Ectodermal cell (in vitro differentiated cells): ENCODE measurements at regions not wholly inside any gene's neighbourhood (a gene's known extent, or its start where the extent isn't known, plus 50 kb on each side); places are given as distances from the start of the nearest gene placed in this dataset.

Experiments
- H3K27ac ChIP-seq: 2 replicates; pipeline ENCODE4 v1.7.0; 2013; ENCODE audit warnings: mild to moderate bottlenecking, low read depth, low read length; ENCODE audit not compliant: insufficient read depth, poor library complexity, severe bottlenecking
- H3K27me3 ChIP-seq: 2 replicates; pipeline ENCODE4 v1.7.0; 2013; ENCODE audit warnings: mild to moderate bottlenecking, low read length; ENCODE audit not compliant: insufficient read depth, control insufficient read depth, poor library complexity, severe bottlenecking
- H3K36me3 ChIP-seq: one replicate; pipeline ENCODE4 v1.7.0; 2013; ENCODE audit warnings: low read length; ENCODE audit not compliant: control insufficient read depth, insufficient read depth
- H3K4me1 ChIP-seq: one replicate; pipeline ENCODE4 v1.7.0; 2013; ENCODE audit warnings: low read length; ENCODE audit not compliant: control insufficient read depth, insufficient read depth
- H3K4me3 ChIP-seq: 2 replicates; pipeline ENCODE4 v1.7.0; 2013; ENCODE audit warnings: low read depth, low read length, control low read depth; ENCODE audit not compliant: insufficient read depth
- H3K9me3 ChIP-seq: 2 replicates; pipeline ENCODE4 v1.7.0; 2013; ENCODE audit warnings: mild to moderate bottlenecking, low read length, moderate library complexity; ENCODE audit not compliant: control insufficient read depth
- WGBS, 2 experiments: methylation state at CpG; one replicate each; pipeline ENCODE4 v1.1.7; 2013; ENCODE audit warnings: missing lambda C conversion rate in 2 of 2; 5-methylcytosine and 5-hydroxymethylcytosine counted together

GRCh38 chr9:23426144-23426543 is 399.9 kb downstream of the ELAVL2 start:
- no peak overlapping the region for H3K4me3 ChIP-seq
- no peaks in the 10 kb centered on the region for H3K9me3 ChIP-seq
- WGBS, 2 experiments = 100% methylated on average over 1 of the region's 1 CpG
- no peaks in the 10 kb centered on the region for H3K4me1 ChIP-seq
- no peaks in the 10 kb centered on the region for H3K27me3 ChIP-seq
- H3K27ac ChIP-seq = no peak overlapping the region
- no peaks in the 10 kb centered on the region for H3K36me3 ChIP-seq

DNA sequence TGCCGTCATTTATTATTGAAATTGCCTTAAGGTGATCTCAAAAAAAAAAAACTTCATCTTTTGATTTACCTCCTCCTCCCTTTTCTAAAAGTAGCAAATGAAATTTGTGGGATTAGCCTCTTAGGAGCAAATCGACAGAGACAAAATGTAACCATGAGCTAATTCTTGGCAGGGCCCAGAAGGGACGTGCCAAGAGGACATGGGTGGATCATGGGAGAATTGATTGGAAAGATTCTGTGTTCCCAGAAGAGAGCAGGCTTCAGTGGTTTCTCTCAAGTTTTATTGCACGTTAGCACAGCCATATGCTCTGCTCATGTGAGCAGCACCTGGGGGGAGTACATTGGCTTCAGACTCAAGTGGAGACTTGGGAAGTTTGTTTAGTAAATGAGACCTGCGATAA is 394.6 kb downstream of the ELAVL2 start:
- Histone ChIP-seq H3K9me3 (no peaks in the 10 kb centered on the region), H3K4me3 (no peak overlapping the region), H3K27me3 (no peaks in the 10 kb centered on the region), H3K27ac (no peak overlapping the region), H3K4me1 (no peaks in the 10 kb centered on the region), H3K36me3 (no peaks in the 10 kb centered on the region)
- WGBS, 2 experiments = 89 to 95% methylated on average over 4 to 5 of the region's 5 CpGs

GRCh38 chr9:23434654-23435053 is 391.4 kb downstream of the ELAVL2 start:
- Histone ChIP-seq H3K27ac (no peak overlapping the region), H3K4me1 (no peaks in the 10 kb centered on the region), H3K9me3 (no peaks in the 10 kb centered on the region), H3K27me3 (no peaks in the 10 kb centered on the region), H3K36me3 (no peaks in the 10 kb centered on the region), H3K4me3 (no peak overlapping the region)
- 93 to 94% methylated on average over 4 of the region's 4 CpGs for WGBS, 2 experiments

DNA sequence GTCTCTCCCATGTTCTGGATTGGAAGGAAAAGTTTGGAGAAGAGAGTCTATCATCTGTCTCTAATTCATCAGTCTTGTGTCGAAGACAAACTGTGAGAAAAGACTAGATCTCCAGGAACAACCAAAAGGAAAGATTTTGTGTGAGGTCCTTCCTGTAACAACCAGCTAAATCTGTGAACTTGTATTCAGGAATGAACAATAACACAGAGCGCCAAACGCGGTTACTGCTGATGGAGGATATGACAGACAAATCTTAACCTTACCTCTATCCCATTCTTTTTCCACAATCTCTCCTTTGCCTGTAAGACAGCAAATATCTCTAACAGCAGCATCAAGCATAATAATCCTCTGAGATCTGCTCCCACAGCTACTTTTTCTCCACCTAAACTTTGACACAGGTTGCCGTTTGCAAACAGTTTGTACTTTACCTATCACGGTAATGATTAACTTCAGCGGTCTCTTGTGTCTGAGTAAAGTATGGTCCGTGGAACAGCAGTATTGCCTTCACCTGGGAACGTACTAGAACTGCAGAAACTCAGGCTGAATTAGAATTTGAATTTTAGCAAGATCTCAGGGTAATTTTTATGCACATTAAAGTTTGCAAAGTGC is 387.6 kb downstream of the ELAVL2 start:
- Histone ChIP-seq H3K9me3 (no peaks in the 10 kb centered on the region), H3K27ac (no peak overlapping the region)

GRCh38 chr9:23441275-23441674 is 384.8 kb downstream of the ELAVL2 start:
- 96% methylated on average over 6 of the region's 6 CpGs for WGBS, 2 experiments
- Histone ChIP-seq H3K4me3 (no peak overlapping the region), H3K27me3 (no peaks in the 10 kb centered on the region), H3K27ac (no peak overlapping the region), H3K4me1 (no peaks in the 10 kb centered on the region), H3K9me3 (no peaks in the 10 kb centered on the region), H3K36me3 (no peaks in the 10 kb centered on the region)

More for the DNA sequence above, 387.6 kb downstream of the ELAVL2 start:
- H3K4me3 ChIP-seq = no peak overlapping the region
- 94 to 96% methylated on average over 9 of the region's 9 CpGs for WGBS, 2 experiments
- no peaks in the 10 kb centered on the region for H3K4me1 ChIP-seq
- no peaks in the 10 kb centered on the region for H3K27me3 ChIP-seq
- H3K36me3 ChIP-seq = no peaks in the 10 kb centered on the region

DNA sequence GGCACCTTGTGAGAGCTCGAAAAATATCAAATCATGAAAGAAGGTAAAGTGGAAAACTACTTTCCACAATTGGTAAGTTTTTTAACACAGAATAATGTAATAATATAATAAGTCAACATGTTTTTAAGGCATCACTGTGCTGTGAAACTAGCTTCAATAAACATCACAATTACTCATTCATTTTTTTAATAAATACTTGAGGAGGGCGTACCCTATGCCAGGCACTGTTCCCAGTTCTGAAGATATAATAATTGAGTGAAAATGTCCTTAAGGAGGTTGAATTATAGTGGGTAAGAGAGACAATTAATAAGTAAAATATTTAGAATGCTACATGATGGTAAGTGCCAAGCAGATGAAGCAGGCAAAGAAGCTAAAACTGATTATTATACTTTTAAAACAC is 381.4 kb downstream of the ELAVL2 start:
- H3K27ac ChIP-seq = no peak overlapping the region
- no peaks in the 10 kb centered on the region for H3K27me3 ChIP-seq
- H3K9me3 ChIP-seq = no peaks in the 10 kb centered on the region
- H3K4me1 ChIP-seq = no peaks in the 10 kb centered on the region
- 84 to 100% methylated on average over 2 of the region's 2 CpGs for WGBS, 2 experiments
- no peaks in the 10 kb centered on the region for H3K36me3 ChIP-seq
- no peak overlapping the region for H3K4me3 ChIP-seq

GRCh38 chr9:23447166-23447565 is 378.9 kb downstream of the ELAVL2 start:
- no peaks in the 10 kb centered on the region for H3K4me1 ChIP-seq
- H3K4me3 ChIP-seq = no peak overlapping the region
- H3K27ac ChIP-seq = no peak overlapping the region
- WGBS, 2 experiments = 47 to 79% methylated on average over 2 to 3 of the region's 3 CpGs
- no peaks in the 10 kb centered on the region for H3K9me3 ChIP-seq
- H3K36me3 ChIP-seq = no peaks in the 10 kb centered on the region
- no peaks in the 10 kb centered on the region for H3K27me3 ChIP-seq

DNA sequence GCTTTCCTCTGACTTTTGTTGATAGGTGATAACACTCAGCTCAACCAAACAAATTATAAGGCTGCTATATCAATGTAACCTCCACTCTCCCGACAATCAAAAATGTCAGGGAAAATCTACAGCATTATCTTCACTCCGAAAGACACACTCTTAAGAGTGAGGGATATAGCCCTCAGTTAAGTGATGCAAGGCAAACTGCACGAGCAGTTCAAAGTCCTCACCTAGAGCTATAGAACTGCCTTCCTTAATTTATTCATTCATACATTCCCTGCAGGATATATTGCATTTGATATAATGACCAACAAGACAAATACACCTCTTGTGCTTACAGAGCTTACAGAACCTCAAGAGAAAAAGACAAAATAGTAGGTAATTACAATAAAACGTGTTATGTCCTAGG is 378.1 kb downstream of the ELAVL2 start:
- Histone ChIP-seq H3K36me3 (no peaks in the 10 kb centered on the region), H3K27ac (no peak overlapping the region), H3K4me1 (no peaks in the 10 kb centered on the region), H3K27me3 (no peaks in the 10 kb centered on the region), H3K4me3 (no peak overlapping the region), H3K9me3 (no peaks in the 10 kb centered on the region)
- 91 to 93% methylated on average over 3 of the region's 4 CpGs for WGBS, 2 experiments

GRCh38 chr9:23451802-23452418 is 374.1 kb downstream of the ELAVL2 start:
- Histone ChIP-seq H3K27ac (no peak overlapping the region), H3K36me3 (no peaks in the 10 kb centered on the region), H3K27me3 (no peaks in the 10 kb centered on the region), H3K9me3 (no peaks in the 10 kb centered on the region), H3K4me3 (no peak overlapping the region), H3K4me1 (no peaks in the 10 kb centered on the region)
- WGBS, 2 experiments = 94 to 96% methylated on average over 32 of the region's 32 CpGs

GRCh38 chr9:23464275-23464674 is 361.8 kb downstream of the ELAVL2 start:
- Histone ChIP-seq H3K4me3 (no peak overlapping the region), H3K27ac (no peak overlapping the region), H3K9me3 (no peaks in the 10 kb centered on the region), H3K36me3 (no peaks in the 10 kb centered on the region), H3K4me1 (no peaks in the 10 kb centered on the region), H3K27me3 (no peaks in the 10 kb centered on the region)
- 99 to 100% methylated on average over 3 of the region's 4 CpGs for WGBS, 2 experiments
